Ramos (cell line): ENCODE measurements at regions not wholly inside any gene's neighbourhood (a gene's known extent, or its start where the extent isn't known, plus 50 kb on each side); places are given as distances from the start of the nearest gene placed in this dataset.

Experiments used
- in situ Hi-C: fragments of 300-500 bp; cut with MboI; formaldehyde crosslinking; loops from one replicate; pipeline ENCODE4 v1.14.3; 2022; ENCODE audit warnings: low sequenced_read_pairs; ENCODE audit not compliant: unreplicated experiment

DNA sequence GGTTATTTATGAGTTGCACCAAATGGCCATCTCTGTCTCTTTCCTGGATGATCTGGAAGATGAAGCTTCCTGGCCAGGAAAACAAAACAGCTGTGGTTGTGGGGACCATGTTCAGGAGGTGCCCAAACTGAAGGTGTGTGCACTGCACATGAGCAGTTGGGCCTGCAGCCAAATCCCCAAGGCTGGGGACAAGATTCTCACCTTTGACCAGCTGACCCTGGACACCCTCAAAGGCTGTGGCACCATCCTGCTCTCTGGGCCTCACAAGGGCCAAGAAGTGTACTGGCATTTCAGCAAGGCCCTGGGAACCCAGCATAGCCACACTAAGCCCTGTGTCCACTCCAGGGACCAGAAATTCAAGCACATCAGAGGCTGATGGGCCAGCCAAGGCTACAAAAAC, 84.2 kb downstream of the KCNRG start:
- in situ Hi-C loops, result no loop called here

DNA sequence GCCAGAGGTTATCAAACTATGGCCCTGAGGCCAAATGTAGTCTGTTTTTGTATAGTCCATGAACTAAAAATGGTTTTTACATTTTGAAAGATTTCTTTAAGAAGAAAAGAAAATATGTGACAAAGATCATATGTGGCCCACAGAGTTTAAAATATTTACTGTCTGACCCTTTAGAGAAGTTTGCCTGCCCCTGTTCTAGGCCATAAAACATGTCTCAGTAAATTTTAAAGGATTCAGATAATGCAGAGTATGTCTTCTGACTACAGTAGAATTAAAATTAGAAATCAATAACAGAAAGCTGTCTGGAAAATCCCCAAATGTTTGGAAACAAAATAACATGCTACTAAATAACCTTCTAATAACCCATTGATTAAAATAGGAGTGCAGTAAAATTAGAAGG, 86.3 kb downstream of the KCNRG start:
- in situ Hi-C loops, result no loop called here

DNA sequence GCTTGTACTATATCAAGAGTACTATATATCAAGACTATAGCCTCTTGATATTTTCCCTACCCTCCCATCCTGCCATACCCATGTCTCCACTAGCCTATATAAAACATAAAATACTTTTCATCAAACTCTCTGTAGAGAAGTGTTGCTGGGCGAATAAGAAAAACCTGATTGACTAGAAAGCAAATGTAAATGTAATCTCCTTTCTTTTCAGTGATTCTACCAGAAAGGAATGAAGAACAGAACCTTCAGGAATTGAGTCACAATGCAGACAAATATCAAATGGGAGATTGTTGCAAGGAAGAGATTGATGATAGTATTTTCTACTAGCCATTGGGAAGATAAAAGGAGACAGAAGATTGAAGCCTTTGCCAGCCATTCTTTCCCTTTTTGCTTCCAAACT, 89.2 kb downstream of the KCNRG start:
- in situ Hi-C loops, result no loop called here

DNA sequence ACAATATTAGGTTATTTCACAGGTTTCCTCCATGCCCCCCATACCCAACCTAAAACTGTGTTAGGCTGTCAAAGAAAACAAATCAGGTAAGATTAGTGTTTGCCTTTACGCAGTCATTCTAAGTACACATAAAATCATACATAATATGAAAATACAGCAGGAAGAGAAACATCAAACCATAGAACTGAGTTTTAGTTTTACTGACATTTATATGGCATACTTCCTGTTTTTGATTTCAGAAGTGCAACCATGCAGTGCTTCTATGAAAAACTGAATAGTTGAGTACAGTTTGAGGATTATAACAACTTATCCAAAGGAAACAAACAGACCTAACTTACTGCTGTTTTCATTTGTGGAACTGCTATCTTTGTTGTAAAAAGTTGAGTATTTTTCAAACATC, 91.3 kb downstream of the KCNRG start:
- in situ Hi-C loops, result no loop called here

DNA sequence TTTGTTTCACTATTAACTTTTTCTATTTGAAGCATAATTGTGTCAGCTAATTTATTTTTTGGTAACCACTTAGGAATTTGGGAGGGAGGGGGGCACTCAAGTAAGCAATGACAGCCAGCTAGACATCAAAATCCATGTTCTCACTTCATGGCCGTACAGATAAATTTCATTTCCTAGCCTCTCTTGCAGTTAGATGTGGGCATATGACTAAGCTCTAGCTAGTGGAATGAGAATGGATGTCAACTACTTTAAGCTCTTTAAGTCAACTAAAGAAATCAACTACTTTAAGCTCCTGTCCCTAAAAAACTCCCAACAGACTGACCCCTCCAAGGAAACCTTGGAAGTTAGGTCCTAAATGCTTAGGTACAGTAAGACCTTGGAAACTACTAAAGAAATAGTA, 92.0 kb downstream of the KCNRG start:
- in situ Hi-C loops, result no loop called here

DNA sequence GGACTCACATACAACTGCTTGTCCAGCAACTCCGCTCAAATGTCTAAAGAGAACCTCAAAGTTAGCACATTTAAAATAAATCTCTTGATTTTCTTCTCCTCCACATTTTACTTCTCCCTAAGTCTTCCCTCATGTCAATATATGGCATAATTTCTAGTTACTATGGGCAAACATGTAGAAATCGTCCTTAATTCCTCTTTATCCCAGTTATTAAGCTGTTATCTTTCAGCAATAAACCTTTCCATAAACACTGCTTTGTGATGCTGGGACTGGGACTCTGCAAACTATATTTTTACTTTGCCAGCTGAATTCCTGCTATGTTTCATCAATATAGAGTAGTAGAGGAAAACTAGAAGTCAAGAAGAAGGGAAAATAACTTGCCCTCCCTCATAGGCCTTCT, 99.7 kb downstream of the KCNRG start:
- in situ Hi-C loops, result no loop called here

DNA sequence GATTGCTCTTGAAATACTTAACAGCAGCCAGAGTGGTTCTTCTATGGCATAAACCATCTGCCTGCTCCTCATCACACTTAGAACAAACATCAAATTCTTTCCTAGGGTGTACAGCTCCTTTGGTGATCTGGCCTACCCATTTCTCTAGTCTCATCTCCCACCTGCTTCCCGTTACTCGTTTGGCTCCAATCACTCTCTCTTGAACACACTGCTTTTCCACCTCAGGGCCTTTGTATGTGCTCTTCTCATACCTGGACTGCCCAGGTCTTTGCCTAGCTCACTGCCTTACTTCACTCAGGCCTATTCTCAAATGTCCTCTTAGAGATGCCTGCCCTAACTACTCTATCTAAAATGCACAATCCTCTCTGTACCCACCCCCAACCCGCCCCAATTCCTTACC, 100.5 kb downstream of the KCNRG start:
- in situ Hi-C loops, result no loop called here

DNA sequence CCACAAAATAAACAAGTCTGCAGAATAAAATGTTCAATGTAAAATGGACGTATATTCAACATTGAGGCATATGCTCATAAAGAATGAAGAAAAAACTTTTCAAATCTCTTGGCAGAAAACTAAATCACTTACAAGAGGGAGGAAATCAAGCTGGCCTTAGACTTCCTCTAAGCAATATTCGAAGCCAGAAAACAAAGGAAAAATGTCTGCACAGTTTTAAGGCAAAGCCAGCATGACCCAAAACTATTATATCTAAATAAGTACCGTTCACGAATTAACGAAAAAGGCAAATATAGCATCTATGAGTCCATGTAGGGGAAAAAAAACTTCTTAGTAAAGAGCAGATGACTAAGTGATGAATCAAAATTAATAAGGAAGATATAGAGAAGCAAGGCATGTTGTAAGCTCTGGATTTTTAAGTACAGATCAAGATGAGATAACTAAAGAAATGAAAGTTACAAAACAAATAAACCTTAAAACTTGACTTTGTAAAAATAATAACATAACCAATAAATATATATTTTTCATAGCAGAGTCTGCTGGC, 101.3 kb downstream of the KCNRG start:
- in situ Hi-C loops, result no loop called here

DNA sequence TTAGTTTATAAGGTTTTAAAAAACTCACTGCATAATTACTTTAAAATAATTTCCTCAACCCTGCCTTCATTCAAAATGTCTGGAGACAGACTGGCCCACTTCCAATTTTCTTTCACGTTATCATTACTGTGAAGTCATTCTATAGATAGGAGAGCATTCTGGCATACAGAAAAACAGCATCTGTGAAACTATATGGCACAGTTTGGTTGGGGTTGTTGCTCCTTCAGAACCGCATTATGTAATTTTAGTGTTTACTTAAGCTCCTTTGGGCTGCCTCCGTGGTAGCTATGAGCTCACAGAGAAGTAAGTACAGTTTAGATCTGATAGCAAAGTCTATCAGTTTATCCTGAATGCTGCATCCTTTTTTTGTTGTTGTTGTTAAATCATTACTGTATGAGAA, 104.3 kb downstream of the KCNRG start:
- in situ Hi-C loops, result no loop called here

DNA sequence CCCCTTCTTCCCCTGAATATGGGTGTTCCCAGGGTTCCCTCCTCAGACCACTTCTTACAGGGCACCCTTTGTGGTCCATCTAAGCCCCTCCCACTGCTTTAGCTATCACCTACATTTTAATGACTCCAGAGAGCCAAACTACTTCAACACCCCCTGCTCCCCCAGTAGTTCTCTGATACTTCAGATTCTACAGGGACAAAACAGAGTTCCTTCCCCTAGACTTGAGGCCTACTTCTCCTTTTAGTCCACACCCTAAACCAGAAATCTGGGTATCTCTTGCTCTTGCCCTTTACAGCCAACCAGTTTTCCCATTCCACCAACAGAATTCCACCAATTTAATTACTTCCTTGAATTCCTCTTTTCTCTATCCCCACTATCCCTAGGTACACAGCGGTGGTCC, 107.2 kb downstream of the KCNRG start:
- in situ Hi-C loops, result no loop called here

DNA sequence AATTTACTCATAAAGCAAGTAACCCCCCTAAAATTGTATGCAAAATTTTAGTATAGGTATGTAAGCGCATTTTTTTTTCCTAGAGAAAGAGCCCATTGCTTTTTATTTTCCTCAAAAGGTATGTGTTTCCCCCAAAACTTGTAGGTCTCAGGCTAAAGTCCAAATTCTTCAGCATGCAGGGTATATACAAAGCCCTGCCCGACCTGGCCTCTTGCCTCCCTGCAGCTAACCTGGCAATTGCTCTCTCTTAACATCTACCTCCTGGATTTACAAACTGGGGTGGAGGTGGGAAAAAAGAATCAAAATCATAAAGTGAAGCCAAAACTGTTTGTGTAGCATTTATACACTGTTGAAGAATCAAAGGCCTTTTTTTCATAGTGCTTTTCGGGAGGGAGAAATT, 107.8 kb downstream of the KCNRG start:
- in situ Hi-C loops, result no loop called here

DNA sequence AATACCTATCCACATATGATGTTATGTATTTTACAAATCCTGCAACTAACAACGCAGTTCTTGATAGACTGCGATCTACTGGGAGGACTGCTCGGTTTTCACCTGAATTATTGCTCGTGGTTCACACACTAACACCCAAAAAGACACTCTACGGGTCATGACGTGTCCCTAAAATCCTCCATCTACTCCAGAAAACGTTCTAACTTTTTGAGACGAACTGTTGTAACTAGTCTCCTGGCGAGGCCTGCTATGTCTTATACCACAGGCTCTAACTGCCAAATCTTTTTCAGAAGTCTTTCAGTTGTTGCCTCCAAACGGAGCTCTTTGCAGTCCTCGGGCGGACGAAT, 108.2 kb downstream of the KCNRG start:
- in situ Hi-C loops, result no loop called here

DNA sequence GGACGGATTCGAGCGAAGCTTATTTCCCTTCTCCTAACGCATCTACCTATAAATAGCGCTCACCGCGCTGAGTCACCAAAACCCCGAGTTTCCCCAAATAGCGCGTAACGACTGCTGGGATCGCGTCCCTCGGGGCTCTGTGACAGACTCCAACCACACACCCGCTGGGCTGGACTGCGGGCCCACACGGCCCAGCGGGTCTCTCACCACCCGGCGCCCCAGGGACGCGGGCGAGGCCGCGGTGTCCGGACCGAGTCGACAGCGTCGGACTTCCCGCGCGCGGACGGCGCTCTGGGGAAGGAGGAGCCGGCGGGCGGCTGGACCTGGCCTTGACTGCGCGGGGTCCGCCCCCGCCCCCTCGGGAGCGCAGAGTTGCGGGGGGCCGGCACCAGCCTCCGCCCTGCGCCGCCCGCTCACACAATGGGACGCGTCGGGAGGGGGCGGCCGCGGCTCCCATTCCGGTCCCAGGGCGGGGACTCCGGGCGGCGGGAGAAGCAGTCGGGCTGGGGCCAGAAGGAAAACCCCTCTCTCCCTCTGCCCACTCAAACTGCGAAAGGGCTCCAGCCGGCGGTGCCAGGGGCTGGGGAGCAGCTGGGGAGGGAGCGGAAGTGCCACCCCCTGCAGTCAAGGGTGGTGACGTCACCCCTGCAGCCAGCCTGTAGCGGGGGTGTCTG, 108.8 kb downstream of the KCNRG start:
- in situ Hi-C loops, result no loop called here

DNA sequence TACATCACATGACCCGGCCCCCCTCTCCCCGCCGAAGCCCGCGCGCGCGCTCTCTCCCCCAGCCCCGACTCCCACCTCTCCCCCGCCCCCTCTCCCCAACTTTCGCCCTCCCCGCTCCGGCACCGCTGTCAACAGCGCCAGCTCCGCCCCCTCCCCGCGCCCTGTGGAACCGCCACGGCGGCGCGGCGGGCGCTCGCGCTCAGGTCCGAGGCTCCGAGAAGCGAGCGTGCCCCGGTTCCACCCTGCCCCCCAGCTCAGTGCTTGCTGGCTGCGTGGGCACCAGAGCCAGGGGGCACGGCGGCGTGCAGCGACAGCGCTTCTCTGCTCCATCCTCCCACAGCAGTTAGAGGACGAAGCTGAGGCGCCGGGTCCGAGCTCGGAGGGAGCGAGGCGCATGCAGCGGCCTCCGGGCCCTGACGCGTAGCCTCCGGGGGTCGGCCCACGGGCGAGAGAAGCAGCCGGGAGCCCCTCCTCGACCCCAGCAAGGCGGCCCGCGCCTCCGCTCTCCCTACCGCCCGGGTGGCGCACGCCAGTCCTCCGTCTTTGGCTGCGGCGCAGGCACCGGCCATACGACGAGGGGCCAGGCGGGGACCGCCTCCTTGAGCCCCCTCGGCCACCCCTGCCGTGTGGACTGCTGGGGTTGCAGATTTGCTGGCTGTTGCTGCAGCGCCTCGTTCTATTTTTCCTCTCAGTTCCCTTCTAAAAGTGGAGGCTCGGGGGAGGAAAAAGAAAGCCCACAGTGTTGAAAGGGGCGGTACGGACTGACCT, 109.5 kb downstream of the KCNRG start:
- in situ Hi-C loops, result no loop called here

DNA sequence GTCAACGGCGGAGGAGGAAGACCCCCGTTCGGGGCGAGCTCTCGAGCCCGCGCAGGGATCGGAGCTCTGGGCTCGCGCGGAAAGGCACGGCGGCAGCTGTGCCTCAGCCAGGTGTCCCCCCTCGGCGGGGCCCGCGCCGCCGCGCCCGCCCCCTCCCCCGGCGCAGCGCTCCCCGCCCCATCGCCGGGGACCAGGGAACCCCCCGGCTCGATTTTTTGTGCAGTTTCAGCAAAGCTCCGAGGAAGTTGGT, 110.0 kb downstream of the KCNRG start:
- in situ Hi-C loops, result no loop called here

DNA sequence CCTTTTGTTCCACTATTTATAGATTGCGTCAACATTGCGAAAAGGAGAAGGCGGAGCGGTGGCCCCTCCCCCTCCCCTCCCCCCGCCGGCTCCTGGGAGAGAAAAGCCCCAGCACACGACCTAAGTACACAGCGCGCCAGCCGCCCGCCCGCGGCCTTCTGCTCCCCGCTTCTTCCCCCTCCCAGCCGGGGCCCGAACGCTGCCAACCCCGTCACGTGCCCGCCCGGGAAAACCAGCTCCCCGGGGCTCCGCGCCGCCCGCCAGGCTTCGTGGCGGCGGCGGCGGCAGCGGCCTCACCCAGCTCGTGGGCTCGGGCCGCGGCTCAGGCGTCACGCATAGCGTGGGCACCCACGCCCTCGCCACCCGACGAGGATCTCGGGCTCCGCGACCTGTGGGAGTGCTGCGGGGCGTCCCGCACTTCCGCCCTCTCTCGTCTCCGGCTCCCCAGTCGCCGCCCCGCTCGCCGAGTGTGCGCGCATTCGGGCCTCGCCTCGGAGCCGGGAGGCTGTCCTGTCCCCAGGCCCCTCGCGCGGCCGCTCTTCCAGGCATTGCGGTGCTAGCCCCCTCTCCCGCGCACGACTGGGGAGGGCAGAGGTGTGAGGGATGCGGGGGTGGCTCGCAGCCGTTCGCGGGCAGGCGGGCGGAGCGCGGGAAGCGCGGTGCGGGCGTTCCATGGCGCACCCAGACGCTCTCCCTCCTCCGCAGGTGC, 110.5 kb downstream of the KCNRG start:
- in situ Hi-C loops, result no loop called here

DNA sequence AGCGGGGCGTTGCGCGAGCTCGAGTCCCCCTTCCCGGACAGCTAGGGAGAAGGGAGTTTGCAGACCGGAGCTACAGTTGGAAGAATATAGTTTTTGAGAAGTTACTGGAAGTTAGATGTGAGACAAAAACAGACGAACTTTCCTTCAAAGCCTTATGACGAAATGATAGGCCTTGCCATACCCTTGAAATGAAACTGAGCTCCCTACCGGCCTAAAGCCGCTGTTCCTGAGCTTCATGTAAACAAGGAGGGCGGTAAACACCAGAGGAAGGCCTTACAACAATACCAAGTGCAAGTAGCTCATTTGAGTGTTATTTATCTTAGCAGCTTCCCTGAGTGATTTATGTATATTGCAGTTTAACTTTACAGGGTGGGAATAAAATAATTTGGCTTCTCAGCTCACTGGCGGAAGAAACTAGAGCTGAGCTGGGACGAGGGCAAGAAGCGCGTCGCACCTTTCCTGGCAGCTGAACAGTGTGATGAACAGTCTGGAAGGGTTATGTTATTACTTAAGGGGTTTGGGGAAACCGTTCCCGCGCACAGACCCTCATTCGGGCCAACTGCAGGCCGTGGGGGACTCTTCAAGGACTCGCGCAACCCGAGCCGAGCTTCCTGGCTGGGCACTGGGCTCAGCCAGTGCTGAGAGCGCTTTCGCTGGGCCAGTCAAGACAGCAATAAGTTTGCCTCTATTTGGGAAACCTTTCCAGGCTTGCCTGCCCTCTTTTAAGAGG, 111.2 kb downstream of the KCNRG start:
- in situ Hi-C loops, result no loop called here

DNA sequence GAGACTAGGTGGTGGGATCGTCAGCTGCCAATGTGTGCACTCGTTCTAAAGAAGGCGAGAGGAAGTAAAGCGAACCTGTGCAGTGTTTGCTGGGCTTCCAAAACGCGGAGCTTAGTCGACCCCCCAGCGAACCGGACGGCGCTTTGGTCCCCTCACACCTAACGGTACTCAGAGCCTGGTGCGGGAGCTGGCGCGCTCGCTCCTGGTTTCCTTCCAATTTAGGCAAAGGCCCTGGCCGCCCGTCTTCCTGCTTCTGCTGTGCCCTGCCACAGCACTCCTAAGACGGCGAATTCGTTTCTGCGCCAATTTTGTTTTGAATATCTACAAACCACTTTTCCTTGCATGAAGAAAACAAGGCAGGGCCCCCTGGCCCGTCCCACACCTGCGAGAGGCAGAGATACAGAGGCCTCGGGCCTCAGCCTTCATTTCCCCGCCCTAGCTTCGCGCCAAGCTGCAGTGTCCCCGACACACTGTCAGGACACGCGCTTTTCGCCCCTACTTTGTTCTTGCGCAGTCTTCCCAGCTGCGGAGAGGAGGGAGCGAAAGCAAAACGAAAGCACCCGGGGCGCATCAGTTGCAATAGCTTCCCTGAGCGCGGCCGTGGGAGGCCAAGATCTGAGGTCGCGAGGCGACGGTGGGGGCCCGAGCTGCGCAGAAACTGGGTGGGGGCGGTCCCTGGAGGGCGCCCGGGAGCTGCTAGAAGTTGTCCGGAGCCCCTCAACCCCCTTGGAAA, 111.9 kb downstream of the KCNRG start:
- in situ Hi-C loops, result no loop called here

DNA sequence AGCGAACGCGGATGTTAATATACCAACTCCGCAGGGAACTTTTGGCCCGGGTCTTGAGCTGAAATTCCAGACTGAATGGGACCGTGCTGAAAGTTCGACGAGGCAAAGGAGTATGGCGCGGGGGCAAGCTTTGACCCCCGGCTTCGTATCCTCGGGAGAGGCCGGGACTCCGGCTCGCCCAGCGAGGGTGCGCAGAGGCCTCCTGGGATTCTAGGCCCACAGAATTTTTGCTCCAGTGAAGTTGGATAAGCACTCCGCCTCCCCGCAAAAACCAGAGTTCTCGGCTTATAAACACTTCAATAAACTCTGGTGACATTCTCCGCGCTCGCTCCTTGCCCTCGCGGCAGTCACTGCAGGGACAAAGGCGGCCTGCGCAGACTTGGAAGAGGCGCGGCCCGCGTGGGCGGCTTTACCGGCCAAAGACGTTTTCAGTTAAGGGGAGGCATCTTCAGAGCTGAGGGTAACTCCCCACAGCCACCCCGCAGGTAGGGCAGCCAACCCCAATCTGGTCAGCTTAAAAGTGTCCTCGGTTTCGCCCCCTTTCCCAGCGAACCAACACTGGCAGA, 112.6 kb downstream of the KCNRG start:
- in situ Hi-C loops, result no loop called here

DNA sequence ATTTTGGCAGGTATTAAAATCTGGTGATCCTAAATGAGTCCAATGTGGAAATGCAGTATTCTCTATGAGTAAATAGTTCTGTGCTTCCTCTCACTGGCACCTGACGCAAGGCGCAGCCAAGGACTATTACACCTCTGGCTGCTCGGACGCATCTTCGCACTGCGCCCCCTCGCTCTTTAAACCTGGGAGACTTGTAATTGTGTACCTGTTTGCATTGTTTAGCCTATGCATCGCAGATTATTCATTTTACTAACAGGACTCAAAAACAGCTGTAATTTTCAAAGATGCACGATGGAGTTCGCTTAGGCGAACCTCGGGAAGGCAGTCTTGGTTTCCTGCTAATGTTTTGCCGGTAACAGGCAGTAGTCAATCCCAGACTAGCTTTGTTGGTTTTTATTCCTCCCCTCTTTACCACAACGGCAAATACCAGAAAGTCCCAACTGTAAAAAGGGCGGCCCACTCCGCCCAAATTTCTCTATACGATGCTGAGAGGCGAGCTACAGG, 113.2 kb downstream of the KCNRG start:
- in situ Hi-C loops, result no loop called here
